HepG2 (cell line): ENCODE measurements at regions not wholly inside any gene's neighbourhood (a gene's known extent, or its start where the extent isn't known, plus 50 kb on each side); places are given as distances from the start of the nearest gene placed in this dataset.
A peak's percentile ranks its signal among the peaks of the same experiment; 100 is the strongest.

ENCODE experiments used
- ATAC-seq: fragments of 200-7000 bp; cut with Tn5 transposase; 3 replicates; pipeline ENCODE4 v1.9.1; 2020; ENCODE audit warnings: mild to moderate bottlenecking, moderate library complexity
- BruUV-seq: library from RNA; stranded (reverse); fragments of 400-500 nt; replicated peaks from 2 replicates; lab custom pipeline; 2021; lab: Mats Ljungman, UMichigan
- CTCF ChIA-PET: fragments of 300-600 bp; formaldehyde crosslinking; extraction: SDS; loops from one replicate; lab custom pipeline; 2021; ENCODE audit warnings: low total read pairs, inconsistent platforms, low intra/inter-chr PET ratio; lab: Yijun Ruan, JAX
- POLR2A ChIA-PET: fragments of 350-600 bp; sonication (Branson Sonifier 250); formaldehyde crosslinking; loops from one replicate; lab custom pipeline; 2020; ENCODE audit warnings: antibody characterized with exemption, inconsistent platforms; lab: Yijun Ruan, JAX
- DNase-seq: peaks from one replicate; pipeline ENCODE4 v3.0.0-alpha.2; 2015; ENCODE audit warnings: low spot score
- FAIRE-seq: peaks from 3 replicates; lab custom pipeline; 2011; peaks lifted over from hg19 to GRCh38; lab: Jason Lieb, UNC
- H2AFZ ChIP-seq: one replicate; pipeline ENCODE4 v1.6.1; 2011; ENCODE audit warnings: low read length, inconsistent platforms
- H3K27ac ChIP-seq: fragments of 300-600 bp; 3 replicates; pipeline ENCODE4 v1.8.0; 2011; ENCODE audit warnings: mixed run types, mild to moderate bottlenecking, mixed read lengths, low read length, inconsistent platforms; ENCODE audit not compliant: insufficient read depth; ENCODE audit errors: extremely low read length
- H3K27me3 ChIP-seq, 2 experiments: fragments of 200-600 bp in 1 of 2; 2 replicates in 1 of 2; 3 replicates in 1 of 2; pipeline versions ENCODE4 v1.6.0 to v1.8.0; 2011; ENCODE audit warnings: low read length in 2 of 2, mild to moderate bottlenecking in 2 of 2, moderate library complexity in 2 of 2, inconsistent platforms in 1 of 2; ENCODE audit not compliant: insufficient read depth in 2 of 2, control insufficient read depth in 1 of 2
- H3K36me3 ChIP-seq, 2 experiments: fragments of 200-600 bp in 1 of 2; replicated peaks in 1 of 2; 2 replicates in 1 of 2; 3 replicates in 1 of 2; pipeline versions ENCODE4 v1.5.1 to v1.8.0; 2011; ENCODE audit warnings: low read length in 2 of 2, inconsistent platforms in 1 of 2; ENCODE audit not compliant: insufficient read depth in 2 of 2, control insufficient read depth in 1 of 2
- H3K4me1 ChIP-seq: 2 replicates; pipeline ENCODE4 v1.5.1; 2012; ENCODE audit warnings: low read length, inconsistent platforms; ENCODE audit not compliant: insufficient read depth
- H3K4me2 ChIP-seq: 2 replicates; pipeline ENCODE4 v1.6.0; 2011; ENCODE audit warnings: low read depth, low read length, inconsistent platforms
- H3K4me3 ChIP-seq, 3 experiments: fragments of 200-600 bp in 1 of 3; sonication (generic), shearing (Covaris generic) in 1 of 3; replicated peaks in 1 of 3; 2 replicates each; pipeline ENCODE4 v1.5.1; 2011 to 2016; ENCODE audit warnings: low read length in 3 of 3, inconsistent platforms in 2 of 3, low read depth in 2 of 3, mild to moderate bottlenecking in 2 of 3, control low read depth in 1 of 3, mixed read lengths in 1 of 3; ENCODE audit not compliant: insufficient read depth in 1 of 3
- H3K79me2 ChIP-seq: one replicate; pipeline ENCODE4 v1.6.1; 2011; ENCODE audit warnings: low read length, inconsistent platforms; ENCODE audit not compliant: insufficient read depth
- H3K9ac ChIP-seq: 2 replicates; pipeline ENCODE4 v1.6.0; 2011; ENCODE audit warnings: mild to moderate bottlenecking, low read depth, low read length, inconsistent platforms; ENCODE audit not compliant: insufficient read depth
- H3K9me3 ChIP-seq: 2 replicates; pipeline ENCODE4 v1.5.1; 2012; ENCODE audit warnings: mild to moderate bottlenecking, low read length
- H4K20me1 ChIP-seq: 2 replicates; pipeline ENCODE4 v1.6.0; 2011; ENCODE audit warnings: inconsistent platforms, mild to moderate bottlenecking, low read length, moderate library complexity; ENCODE audit not compliant: insufficient read depth
- BRD4 ChIP-seq: sonication (generic); formaldehyde crosslinking; IDR thresholded peaks from 2 replicates; pipeline ENCODE4 v1.4.0; 2020; ENCODE audit warnings: missing genetic modification reagents
- KMT2B ChIP-seq: IDR thresholded peaks from 2 replicates; pipeline ENCODE4 v1.6.1; 2016; ENCODE audit warnings: missing genetic modification reagents, missing compliant biosample characterization
- MAFF ChIP-seq: IDR thresholded peaks from 2 replicates; pipeline ENCODE4 v1.6.1; 2011; ENCODE audit warnings: low read depth, low read length, improper control_type of control experiment
- MAFK ChIP-seq, 2 experiments: IDR thresholded peaks in 1 of 2; conservative IDR thresholded peaks in 1 of 2; 2 replicates each; pipeline ENCODE4 v1.6.1; 2011; ENCODE audit warnings: improper control_type of control experiment in 2 of 2, low read length in 2 of 2
- MYNN ChIP-seq: sonication (generic); formaldehyde crosslinking; IDR thresholded peaks from 2 replicates; pipeline ENCODE4 v1.4.0; 2020; ENCODE audit warnings: mild to moderate bottlenecking, low read depth, missing genetic modification reagents
- NFRKB ChIP-seq: fragments of 450-650 bp; IDR thresholded peaks from 2 replicates; pipeline ENCODE4 v1.6.1; 2017
- SOX6 ChIP-seq, 2 experiments: fragments of 450-650 bp in 1 of 2; sonication (generic) in 1 of 2; formaldehyde crosslinking in 1 of 2; IDR thresholded peaks; 2 replicates each; pipeline versions ENCODE4 v1.4.0 to v1.6.1; 2017 to 2020; ENCODE audit warnings: antibody characterized with exemption in 1 of 2, mild to moderate bottlenecking in 1 of 2, missing genetic modification reagents in 1 of 2
- SRSF1 ChIP-seq: fragments of 200-400 bp; formaldehyde crosslinking; optimal IDR thresholded peaks from 2 replicates; pipeline ENCODE3; 2017; ENCODE audit warnings: mild to moderate bottlenecking, low read depth, low read length, moderate library complexity
- ZIK1 ChIP-seq: sonication (generic); formaldehyde crosslinking; IDR thresholded peaks from 2 replicates; pipeline ENCODE4 v1.5.0; 2020; ENCODE audit warnings: mild to moderate bottlenecking, low read depth, missing genetic modification reagents, borderline replicate concordance
- ZMYM4 ChIP-seq: sonication (generic); formaldehyde crosslinking; IDR thresholded peaks from 2 replicates; pipeline ENCODE4 v1.8.1; 2023; ENCODE audit warnings: mild to moderate bottlenecking, missing genetic modification reagents
- ZNF180 ChIP-seq: sonication (generic); formaldehyde crosslinking; IDR thresholded peaks from 2 replicates; pipeline ENCODE4 v1.4.0; 2020; ENCODE audit warnings: low read depth, missing genetic modification reagents, borderline replicate concordance
- ZNF20 ChIP-seq: sonication (generic); formaldehyde crosslinking; IDR thresholded peaks from 2 replicates; pipeline ENCODE4 v1.4.0; 2020; ENCODE audit warnings: mild to moderate bottlenecking, moderate library complexity, missing genetic modification reagents
- ZNF850 ChIP-seq: sonication (generic); formaldehyde crosslinking; conservative IDR thresholded peaks from 2 replicates; pipeline ENCODE4 v1.9.0; 2021; ENCODE audit warnings: mild to moderate bottlenecking, missing genetic modification reagents
- WGBS: methylation state at CpG from one replicate; pipeline ENCODE4 v1.1.6; 2017; ENCODE audit warnings: low lambda C conversion rate; 5-methylcytosine and 5-hydroxymethylcytosine counted together
- in situ Hi-C: cut with HindIII; loops from 2 replicates; pipeline ENCODE4 v1.10.0; 2017; ENCODE audit warnings: low pct_unique_long_range_greater_than_20kb; ENCODE audit not compliant: extremely low pct_ligation_motif_present
- intact Hi-C: fragments of 100-400 bp; cut with micrococcal nuclease; formaldehyde crosslinking; loops from one replicate; pipeline ENCODE4 v1.10.0; 2022; ENCODE audit not compliant: unreplicated experiment
- TF ChIP-seq, protein P1 (sequence below): IDR thresholded peaks from 2 replicates; pipeline ENCODE4 v1.6.1; 2016
- TF ChIP-seq, protein P2 (sequence below): sonication (generic); formaldehyde crosslinking; IDR thresholded peaks from 2 replicates; pipeline ENCODE4 v1.5.0; 2020; ENCODE audit warnings: missing genetic modification reagents

DNA sequence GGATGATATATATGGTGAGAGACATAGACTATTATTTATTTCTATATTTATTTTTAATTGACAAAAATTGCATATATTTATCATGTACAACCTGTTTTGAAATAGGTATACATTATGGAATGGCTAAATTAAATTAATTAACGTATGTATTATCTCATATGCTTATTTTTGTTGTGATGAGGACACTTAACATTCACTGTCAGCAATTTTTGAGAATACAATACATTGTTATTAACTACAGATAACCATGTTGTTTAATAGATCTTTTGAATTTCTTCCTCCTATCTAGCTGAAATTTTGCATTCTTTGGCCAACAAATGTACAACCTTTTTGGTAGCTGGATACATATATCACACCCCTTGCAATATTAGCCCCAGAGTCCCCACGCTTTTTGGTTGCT is 110.7 kb upstream of the CITED2 start:
- Histone ChIP-seq H4K20me1 (no peaks in the 10 kb centered on the region), H2AFZ (no peak overlapping the region), H3K36me3 (no peaks in the 10 kb centered on the region), H3K27ac (no peak overlapping the region), H3K9me3 (no peaks in the 10 kb centered on the region), H3K9ac (no peak overlapping the region), H3K27me3 (no peaks in the 10 kb centered on the region)
- no peak for DNase-seq
- 26% methylated on average over 2 of the region's 2 CpGs for WGBS
- in situ Hi-C loops: no loop called here
- no peak for ATAC-seq
- no TSS peak for BruUV-seq
- ChIA-PET POLR2A (interaction anchor here (1.6 kb wide), 1 partner anchor 110 kb away, joined by 5 read pairs; no protein-coding TSS in a partner anchor), CTCF (no interaction called here)
- intact Hi-C loops: no loop called here
- FAIRE-seq: no peak
- TF ChIP-seq MAFK (conservative IDR thresholded peaks at IDR 0.05 in 1 of 2, IDR thresholded peaks at IDR 0.05 in 1 of 2; ENCODE audit: low read length in 2 of 2) (peak; percentile 56 to 81), KMT2B (no peak), MAFF (peak; percentile 60; the same call in 1 of the 2 replicates)
- TF ChIP-seq, protein P1, sequence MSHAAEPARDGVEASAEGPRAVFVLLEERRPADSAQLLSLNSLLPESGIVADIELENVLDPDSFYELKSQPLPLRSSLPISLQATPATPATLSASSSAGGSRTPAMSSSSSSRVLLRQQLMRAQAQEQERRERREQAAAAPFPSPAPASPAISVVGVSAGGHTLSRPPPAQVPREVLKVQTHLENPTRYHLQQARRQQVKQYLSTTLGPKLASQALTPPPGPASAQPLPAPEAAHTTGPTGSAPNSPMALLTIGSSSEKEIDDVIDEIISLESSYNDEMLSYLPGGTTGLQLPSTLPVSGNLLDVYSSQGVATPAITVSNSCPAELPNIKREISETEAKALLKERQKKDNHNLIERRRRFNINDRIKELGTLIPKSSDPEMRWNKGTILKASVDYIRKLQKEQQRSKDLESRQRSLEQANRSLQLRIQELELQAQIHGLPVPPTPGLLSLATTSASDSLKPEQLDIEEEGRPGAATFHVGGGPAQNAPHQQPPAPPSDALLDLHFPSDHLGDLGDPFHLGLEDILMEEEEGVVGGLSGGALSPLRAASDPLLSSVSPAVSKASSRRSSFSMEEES (CRISPR knock-in tag): no peak
- TF ChIP-seq, all 625 proteins: peak for 2
- Histone ChIP-seq H3K4me3 (no peak overlapping the region), H3K4me2 (0 out of 2 replicates have a peak overlapping the region, but pooled peaks have one; percentile 23), H3K79me2 (no peaks in the 10 kb centered on the region), H3K4me1 (peaks cover 53% of the 10 kb centered on the region)

DNA sequence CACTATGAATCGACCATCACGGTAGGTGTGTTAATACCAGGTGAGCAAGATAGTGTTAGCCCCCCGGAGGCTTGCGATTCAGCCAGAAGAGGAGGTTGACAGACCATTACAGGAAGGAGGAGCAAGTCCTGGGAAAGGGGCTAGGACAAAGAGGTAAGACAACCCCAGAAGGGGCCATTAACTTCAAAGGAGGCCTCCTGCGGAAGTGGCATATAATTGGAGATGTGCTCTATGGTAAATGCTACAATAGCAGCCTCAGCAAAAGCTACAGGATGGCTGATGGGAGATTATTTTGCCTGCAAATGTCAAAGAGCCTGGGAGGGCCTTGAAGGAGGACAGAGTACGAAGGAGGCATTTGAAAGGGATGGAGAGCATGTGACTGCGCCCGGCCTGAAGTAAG is 108.6 kb upstream of the CITED2 start:
- no peak overlapping the region for H3K4me2 ChIP-seq
- no TSS peak for BruUV-seq
- no peak overlapping the region for H3K4me3 ChIP-seq
- POLR2A ChIA-PET: no interaction called here
- no peak overlapping the region for H2AFZ ChIP-seq
- 91% methylated on average over 8 of the region's 8 CpGs for WGBS
- no peak overlapping the region for H3K9ac ChIP-seq
- DNase-seq (no peak), FAIRE-seq (no peak), ATAC-seq (no peak)
- CTCF ChIA-PET: no interaction called here
- no peaks in the 10 kb centered on the region for H4K20me1 ChIP-seq
- H3K36me3 ChIP-seq: no peaks in the 10 kb centered on the region
- intact Hi-C loops: loop anchor here (5.0 kb wide), 1 partner anchor 174 kb away; no protein-coding TSS in a partner anchor
- H3K27ac ChIP-seq: no peak overlapping the region
- no peaks in the 10 kb centered on the region for H3K9me3 ChIP-seq
- in situ Hi-C loops: no loop called here
- no peaks in the 10 kb centered on the region for H3K79me2 ChIP-seq
- peaks cover 56% of the 10 kb centered on the region for H3K4me1 ChIP-seq
- no peaks in the 10 kb centered on the region for H3K27me3 ChIP-seq
- TF ChIP-seq ZIK1 (CRISPR knock-in tag): no peak
- no peak for TF ChIP-seq ZNF180 (CRISPR knock-in tag)
- no peak for TF ChIP-seq MAFK (conservative IDR thresholded peaks at IDR 0.05 in 1 of 2, IDR thresholded peaks at IDR 0.05 in 1 of 2; ENCODE audit: low read length in 2 of 2)
- TF ChIP-seq, protein P1 (CRISPR knock-in tag): no peak
- no peak for TF ChIP-seq NFRKB
- TF ChIP-seq ZNF850 (CRISPR knock-in tag): no peak
- TF ChIP-seq, protein P2, sequence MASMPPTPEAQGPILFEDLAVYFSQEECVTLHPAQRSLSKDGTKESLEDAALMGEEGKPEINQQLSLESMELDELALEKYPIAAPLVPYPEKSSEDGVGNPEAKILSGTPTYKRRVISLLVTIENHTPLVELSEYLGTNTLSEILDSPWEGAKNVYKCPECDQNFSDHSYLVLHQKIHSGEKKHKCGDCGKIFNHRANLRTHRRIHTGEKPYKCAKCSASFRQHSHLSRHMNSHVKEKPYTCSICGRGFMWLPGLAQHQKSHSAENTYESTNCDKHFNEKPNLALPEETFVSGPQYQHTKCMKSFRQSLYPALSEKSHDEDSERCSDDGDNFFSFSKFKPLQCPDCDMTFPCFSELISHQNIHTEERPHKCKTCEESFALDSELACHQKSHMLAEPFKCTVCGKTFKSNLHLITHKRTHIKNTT (CRISPR knock-in tag): no peak
- no peak for TF ChIP-seq MYNN (CRISPR knock-in tag)
- no peak for TF ChIP-seq BRD4 (CRISPR knock-in tag)
- TF ChIP-seq SRSF1: no peak
- no peak for TF ChIP-seq ZNF20 (CRISPR knock-in tag)
- TF ChIP-seq ZMYM4 (CRISPR knock-in tag): no peak
- TF ChIP-seq SOX6 (IDR thresholded peaks at IDR 0.05): no peak
- no peak for TF ChIP-seq SOX6 (CRISPR knock-in tag; IDR thresholded peaks at IDR 0.05)
